ENCODE measurements at regions not wholly inside any gene's neighbourhood (a gene's known extent, or its start where the extent isn't known, plus 50 kb on each side); places are given as distances from the start of the nearest gene placed in this dataset.

- TF ChIP-seq CTCF (conservative IDR thresholded peaks at IDR 0.05) (no peak), EZH2 (IDR thresholded peaks at IDR 0.05; ENCODE audit: low read depth) (no peak)
Observed at GRCh38 chr11:24297461-24297860, 199.4 kb upstream of the LUZP2 start.

Measured in PC-9 (cell line).